ENCODE measurements at regions not wholly inside any gene's neighbourhood (a gene's known extent, or its start where the extent isn't known, plus 50 kb on each side); places are given as distances from the start of the nearest gene placed in this dataset.

- no peak for TF ChIP-seq CTCF (IDR thresholded peaks at IDR 0.05)
- no peak for TF ChIP-seq EP300 (IDR thresholded peaks at IDR 0.05)
- no peak for TF ChIP-seq POLR2AphosphoS5 (IDR thresholded peaks at IDR 0.05)
Observed at GRCh38 chr6:55666606-55667225, 87.7 kb upstream of the HMGCLL1 start.

All from suprapubic skin (tissue), 4 donors.